H9 (cell line): ENCODE measurements at regions not wholly inside any gene's neighbourhood (a gene's known extent, or its start where the extent isn't known, plus 50 kb on each side); places are given as distances from the start of the nearest gene placed in this dataset.

Experiments
- DNase-seq: peaks from one replicate; pipeline ENCODE4 v3.0.0-alpha.2; 2017
- H2AFZ ChIP-seq: one replicate; pipeline ENCODE4 v1.6.1; 2013; ENCODE audit warnings: mild to moderate bottlenecking, low read length, control low read depth, moderate library complexity
- H2AK5ac ChIP-seq: 2 replicates; pipeline ENCODE4 v1.6.1; 2013; ENCODE audit warnings: low read length, control low read depth, mixed read lengths; ENCODE audit not compliant: insufficient read length
- H2BK120ac ChIP-seq: one replicate; pipeline ENCODE4 v1.6.1; 2013; ENCODE audit warnings: low read depth, mild to moderate bottlenecking, low read length, control low read depth, inconsistent platforms; ENCODE audit not compliant: poor library complexity, severe bottlenecking
- H2BK12ac ChIP-seq: 2 replicates; pipeline ENCODE4 v1.6.1; 2013; ENCODE audit warnings: low read length, control low read depth, mixed read lengths, low read depth; ENCODE audit not compliant: insufficient read length
- H2BK15ac ChIP-seq: 2 replicates; pipeline ENCODE4 v1.6.1; 2013; ENCODE audit warnings: low read depth, low read length, control low read depth
- H2BK20ac ChIP-seq: one replicate; pipeline ENCODE4 v1.6.1; 2013; ENCODE audit warnings: low read depth, mild to moderate bottlenecking, low read length, control low read depth, inconsistent platforms; ENCODE audit not compliant: poor library complexity, severe bottlenecking
- H2BK5ac ChIP-seq: 2 replicates; pipeline ENCODE4 v1.6.1; 2013; ENCODE audit warnings: low read length, control low read depth, mixed read lengths; ENCODE audit not compliant: insufficient read length
- H3K14ac ChIP-seq: 2 replicates; pipeline ENCODE4 v1.6.1; 2013; ENCODE audit warnings: low read length, control low read depth; ENCODE audit not compliant: insufficient read depth
- H3K18ac ChIP-seq: 2 replicates; pipeline ENCODE4 v1.6.1; 2013; ENCODE audit warnings: low read depth, mild to moderate bottlenecking, mixed read lengths, low read length, control low read depth; ENCODE audit not compliant: insufficient read length
- H3K23ac ChIP-seq: 2 replicates; pipeline ENCODE4 v1.6.1; 2013; ENCODE audit warnings: low read length, control low read depth, mixed read lengths, low read depth; ENCODE audit not compliant: insufficient read length
- H3K23me2 ChIP-seq: 2 replicates; pipeline ENCODE4 v1.6.1; 2013; ENCODE audit warnings: low read depth, mild to moderate bottlenecking, mixed read lengths, low read length, control low read depth; ENCODE audit not compliant: insufficient read length, poor library complexity, severe bottlenecking
- H3K27ac ChIP-seq: 2 replicates; pipeline ENCODE4 v1.5.1; 2013; ENCODE audit warnings: low read length, control low read depth, mixed read lengths, low read depth; ENCODE audit not compliant: insufficient read length
- H3K27me3 ChIP-seq: 2 replicates; pipeline ENCODE4 v1.6.1; 2013; ENCODE audit warnings: low read length, control low read depth, inconsistent platforms; ENCODE audit not compliant: insufficient read depth
- H3K4ac ChIP-seq: 2 replicates; pipeline ENCODE4 v1.6.1; 2013; ENCODE audit warnings: low read depth, mild to moderate bottlenecking, control low read depth, inconsistent platforms, low read length, moderate library complexity
- H3K4me1 ChIP-seq: 2 replicates; pipeline ENCODE4 v1.6.1; 2013; ENCODE audit warnings: low read length, control low read depth, inconsistent platforms; ENCODE audit not compliant: insufficient read depth
- H3K4me2 ChIP-seq: 2 replicates; pipeline ENCODE4 v1.6.1; 2013; ENCODE audit warnings: low read length, control low read depth, mixed read lengths; ENCODE audit not compliant: insufficient read length, insufficient read depth
- H3K56ac ChIP-seq: 2 replicates; pipeline ENCODE4 v1.6.1; 2013; ENCODE audit warnings: low read depth, mild to moderate bottlenecking, mixed read lengths, low read length, control low read depth; ENCODE audit not compliant: insufficient read length
- H3K79me1 ChIP-seq: 2 replicates; pipeline ENCODE4 v1.6.1; 2013; ENCODE audit warnings: low read depth, mild to moderate bottlenecking, moderate library complexity, low read length, control low read depth, inconsistent platforms; ENCODE audit not compliant: insufficient read depth, poor library complexity, severe bottlenecking
- H3K79me2 ChIP-seq: 2 replicates; pipeline ENCODE4 v1.6.1; 2013; ENCODE audit warnings: low read length, control low read depth, inconsistent platforms; ENCODE audit not compliant: insufficient read depth
- H3K9ac ChIP-seq: 2 replicates; pipeline ENCODE4 v1.6.1; 2013; ENCODE audit warnings: low read length, control low read depth, mixed read lengths; ENCODE audit not compliant: insufficient read length; ENCODE audit errors: extremely low read depth
- H3K9me3 ChIP-seq: one replicate; pipeline ENCODE4 v1.6.1; 2013; ENCODE audit warnings: low read depth, low read length, inconsistent platforms; ENCODE audit not compliant: control insufficient read depth
- H3T11ph ChIP-seq: one replicate; pipeline ENCODE4 v1.6.1; 2013; ENCODE audit warnings: mild to moderate bottlenecking, low read length, control low read depth, inconsistent platforms
- H4K20me1 ChIP-seq: one replicate; pipeline ENCODE4 v1.6.1; 2013; ENCODE audit not compliant: control insufficient read depth, insufficient read length, insufficient read depth
- H4K5ac ChIP-seq: 2 replicates; pipeline ENCODE4 v1.6.1; 2013; ENCODE audit warnings: low read depth, mild to moderate bottlenecking, mixed read lengths, low read length, control low read depth; ENCODE audit not compliant: insufficient read length
- H4K8ac ChIP-seq: replicated peaks from 2 replicates; pipeline ENCODE4 v1.6.1; 2013; ENCODE audit warnings: low read length, control low read depth, mixed read lengths, low read depth; ENCODE audit not compliant: insufficient read length
- H4K91ac ChIP-seq: 2 replicates; pipeline ENCODE4 v1.6.1; 2013; ENCODE audit warnings: low read depth, mild to moderate bottlenecking, moderate library complexity, mixed read lengths, low read length, control low read depth; ENCODE audit not compliant: insufficient read length
- H3K27ac Mint-ChIP-seq, 3 experiments: 2 replicates in 2 of 3; 3 replicates in 1 of 3; pipeline ENCODE4 v1.8.0; 2020 to 2021; ENCODE audit warnings: mixed read lengths in 3 of 3, mild to moderate bottlenecking in 1 of 3, moderate library complexity in 1 of 3
- H3K27me3 Mint-ChIP-seq: 2 replicates; pipeline ENCODE4 v1.8.0; 2021; ENCODE audit warnings: low read depth, mild to moderate bottlenecking, moderate library complexity, mixed read lengths
- H3K36me3 Mint-ChIP-seq, 3 experiments: 2 replicates in 2 of 3; 3 replicates in 1 of 3; pipeline ENCODE4 v1.8.0; 2020 to 2021; ENCODE audit warnings: low read depth in 3 of 3, mixed read lengths in 3 of 3; ENCODE audit not compliant: insufficient read depth in 1 of 3
- H3K4me1 Mint-ChIP-seq, 2 experiments: 2 replicates each; pipeline ENCODE4 v1.8.0; 2020; ENCODE audit warnings: mixed read lengths in 2 of 2
- H3K4me3 Mint-ChIP-seq, 2 experiments: 2 replicates in 1 of 2; 3 replicates in 1 of 2; pipeline ENCODE4 v1.8.0; 2020 to 2021; ENCODE audit warnings: mild to moderate bottlenecking in 2 of 2, mixed read lengths in 2 of 2, moderate library complexity in 1 of 2
- H3K9me3 Mint-ChIP-seq, 2 experiments: 2 replicates in 1 of 2; 3 replicates in 1 of 2; pipeline ENCODE4 v1.8.0; 2020; ENCODE audit warnings: mild to moderate bottlenecking in 2 of 2, mixed read lengths in 2 of 2, moderate library complexity in 1 of 2
- WGBS: extraction: QIAGEN DNeasy Blood & Tissue Kit; methylation state at CpG from one replicate; pipeline ENCODE4 v1.1.7; 2013; ENCODE audit warnings: missing lambda C conversion rate, low lambda C conversion rate, mixed read lengths; ENCODE audit not compliant: insufficient read length; ENCODE audit errors: extremely low coverage; 5-methylcytosine and 5-hydroxymethylcytosine counted together
- TF ChIP-seq, protein P1 (sequence below): fragments of 200-600 bp; sonication (generic); conservative IDR thresholded peaks from 3 replicates; pipeline ENCODE4 v1.8.0; 2021; ENCODE audit warnings: antibody characterized with exemption, mild to moderate bottlenecking

DNA sequence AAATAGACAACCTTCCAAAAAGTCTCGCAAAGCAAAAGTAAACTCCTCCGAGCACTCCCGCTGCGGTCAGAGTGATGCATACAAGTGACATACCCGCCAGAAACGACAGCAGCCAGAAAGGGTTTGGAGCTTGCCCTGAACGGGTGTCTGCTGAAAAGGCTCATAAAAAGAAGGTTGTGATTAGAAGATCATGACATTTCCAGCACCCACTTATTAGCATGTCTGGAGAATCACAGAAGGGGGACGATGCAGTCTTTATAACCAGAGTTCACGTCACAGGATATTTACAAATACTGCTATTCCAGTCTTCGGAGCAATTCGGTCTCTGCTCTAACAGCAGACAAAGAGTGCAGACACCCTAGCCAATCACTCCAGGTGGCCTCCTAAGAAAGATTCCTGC, 59.1 kb upstream of the FRMD4B start:
- H3K9ac ChIP-seq = no peak overlapping the region
- H4K20me1 ChIP-seq = no peaks in the 10 kb centered on the region
- no peak overlapping the region for H2AFZ ChIP-seq
- H3K36me3 Mint-ChIP-seq = peaks cover 0 to 13% (median 0%) of the 10 kb centered on the region in 3 experiments; a peak in 3 of 7 replicates
- H3K79me2 ChIP-seq = no peaks in the 10 kb centered on the region
- H3K4me1 ChIP-seq = no peaks in the 10 kb centered on the region; the same call in 1 of the 2 replicates
- no peak overlapping the region for H3K4me2 ChIP-seq
- no peak overlapping the region for H4K8ac ChIP-seq
- H3T11ph ChIP-seq = no peak overlapping the region
- no peak overlapping the region for H3K56ac ChIP-seq
- no peak overlapping the region for H3K14ac ChIP-seq
- H3K27ac Mint-ChIP-seq = no peak overlapping the region; a peak in 1 of 7 replicates
- no peak overlapping the region for H3K18ac ChIP-seq
- no peak overlapping the region for H2BK15ac ChIP-seq
- H4K91ac ChIP-seq = no peak overlapping the region
- H2AK5ac ChIP-seq = no peak overlapping the region
- no peak overlapping the region for H3K4ac ChIP-seq
- no peak overlapping the region for H2BK120ac ChIP-seq
- H3K27ac ChIP-seq = no peak overlapping the region
- no peak for DNase-seq
- H3K23me2 ChIP-seq = no peaks in the 10 kb centered on the region
- WGBS = no CpG with 5 or more reads among the region's 11 CpGs
- no peak overlapping the region for H2BK20ac ChIP-seq
- H3K23ac ChIP-seq = no peak overlapping the region
- H2BK12ac ChIP-seq = no peak overlapping the region
- H3K9me3 ChIP-seq = peaks cover 4% of the 10 kb centered on the region
- H3K27me3 Mint-ChIP-seq = no peaks in the 10 kb centered on the region
- H4K5ac ChIP-seq = no peak overlapping the region
- H3K4me3 Mint-ChIP-seq = no peak overlapping the region
- H2BK5ac ChIP-seq = no peak overlapping the region
- no peaks in the 10 kb centered on the region for H3K79me1 ChIP-seq
- H3K27me3 ChIP-seq = no peaks in the 10 kb centered on the region
- TF ChIP-seq, protein P1, sequence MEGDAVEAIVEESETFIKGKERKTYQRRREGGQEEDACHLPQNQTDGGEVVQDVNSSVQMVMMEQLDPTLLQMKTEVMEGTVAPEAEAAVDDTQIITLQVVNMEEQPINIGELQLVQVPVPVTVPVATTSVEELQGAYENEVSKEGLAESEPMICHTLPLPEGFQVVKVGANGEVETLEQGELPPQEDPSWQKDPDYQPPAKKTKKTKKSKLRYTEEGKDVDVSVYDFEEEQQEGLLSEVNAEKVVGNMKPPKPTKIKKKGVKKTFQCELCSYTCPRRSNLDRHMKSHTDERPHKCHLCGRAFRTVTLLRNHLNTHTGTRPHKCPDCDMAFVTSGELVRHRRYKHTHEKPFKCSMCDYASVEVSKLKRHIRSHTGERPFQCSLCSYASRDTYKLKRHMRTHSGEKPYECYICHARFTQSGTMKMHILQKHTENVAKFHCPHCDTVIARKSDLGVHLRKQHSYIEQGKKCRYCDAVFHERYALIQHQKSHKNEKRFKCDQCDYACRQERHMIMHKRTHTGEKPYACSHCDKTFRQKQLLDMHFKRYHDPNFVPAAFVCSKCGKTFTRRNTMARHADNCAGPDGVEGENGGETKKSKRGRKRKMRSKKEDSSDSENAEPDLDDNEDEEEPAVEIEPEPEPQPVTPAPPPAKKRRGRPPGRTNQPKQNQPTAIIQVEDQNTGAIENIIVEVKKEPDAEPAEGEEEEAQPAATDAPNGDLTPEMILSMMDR = no peak
- H3K4me1 Mint-ChIP-seq = peaks cover 10 to 21% of the 10 kb centered on the region in 2 experiments
- H3K9me3 Mint-ChIP-seq = peaks cover 5 to 8% of the 10 kb centered on the region in 2 experiments; a peak in 4 of 5 replicates
